ENCODE measurements at regions not wholly inside any gene's neighbourhood (a gene's known extent, or its start where the extent isn't known, plus 50 kb on each side); places are given as distances from the start of the nearest gene placed in this dataset.

DNA sequence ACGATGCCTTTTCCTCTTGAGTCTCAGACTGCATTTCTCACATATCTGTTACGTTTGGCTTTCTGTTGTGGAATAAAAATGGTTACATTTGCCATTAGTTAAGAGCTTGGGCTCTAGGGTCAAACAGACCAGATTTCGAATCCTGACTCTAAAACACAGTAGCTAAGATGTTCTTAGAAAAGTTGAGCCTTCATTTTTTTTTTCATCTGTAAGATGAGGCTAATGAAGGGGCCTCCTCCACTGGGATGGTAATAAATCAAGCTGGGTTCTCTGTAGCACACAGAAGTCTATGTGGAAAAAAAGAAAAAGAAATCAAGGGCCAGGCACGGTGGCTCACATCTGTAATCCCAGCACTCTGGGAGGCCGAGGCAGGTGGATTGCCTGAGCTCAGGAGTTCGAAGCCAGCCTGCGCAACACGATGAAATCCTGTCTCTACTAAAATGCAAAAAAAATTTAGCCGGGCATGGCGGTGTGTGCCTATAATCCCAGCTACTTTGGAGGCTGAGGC is 49.9 kb upstream of the CAPRIN1 start:
- TF ChIP-seq CTCF (IDR thresholded peaks at IDR 0.05; ENCODE audit: low read length), result no peak
- TF ChIP-seq EZH2 (IDR thresholded peaks at IDR 0.05; ENCODE audit: borderline replicate concordance, low read length), result no peak

All from OCI-LY1 (cell line).